A172 (cell line): ENCODE measurements at regions not wholly inside any gene's neighbourhood (a gene's known extent, or its start where the extent isn't known, plus 50 kb on each side); places are given as distances from the start of the nearest gene placed in this dataset.
"Not testable (repeated sequence)": the region's sequence is repeated elsewhere in the genome, so short reads cannot be mapped to it uniquely, and the experiment has no call there.

Source experiments
- DNase-seq: peaks from one replicate; pipeline ENCODE4 v3.0.0-alpha.2; 2015; ENCODE audit warnings: low spot score

DNA sequence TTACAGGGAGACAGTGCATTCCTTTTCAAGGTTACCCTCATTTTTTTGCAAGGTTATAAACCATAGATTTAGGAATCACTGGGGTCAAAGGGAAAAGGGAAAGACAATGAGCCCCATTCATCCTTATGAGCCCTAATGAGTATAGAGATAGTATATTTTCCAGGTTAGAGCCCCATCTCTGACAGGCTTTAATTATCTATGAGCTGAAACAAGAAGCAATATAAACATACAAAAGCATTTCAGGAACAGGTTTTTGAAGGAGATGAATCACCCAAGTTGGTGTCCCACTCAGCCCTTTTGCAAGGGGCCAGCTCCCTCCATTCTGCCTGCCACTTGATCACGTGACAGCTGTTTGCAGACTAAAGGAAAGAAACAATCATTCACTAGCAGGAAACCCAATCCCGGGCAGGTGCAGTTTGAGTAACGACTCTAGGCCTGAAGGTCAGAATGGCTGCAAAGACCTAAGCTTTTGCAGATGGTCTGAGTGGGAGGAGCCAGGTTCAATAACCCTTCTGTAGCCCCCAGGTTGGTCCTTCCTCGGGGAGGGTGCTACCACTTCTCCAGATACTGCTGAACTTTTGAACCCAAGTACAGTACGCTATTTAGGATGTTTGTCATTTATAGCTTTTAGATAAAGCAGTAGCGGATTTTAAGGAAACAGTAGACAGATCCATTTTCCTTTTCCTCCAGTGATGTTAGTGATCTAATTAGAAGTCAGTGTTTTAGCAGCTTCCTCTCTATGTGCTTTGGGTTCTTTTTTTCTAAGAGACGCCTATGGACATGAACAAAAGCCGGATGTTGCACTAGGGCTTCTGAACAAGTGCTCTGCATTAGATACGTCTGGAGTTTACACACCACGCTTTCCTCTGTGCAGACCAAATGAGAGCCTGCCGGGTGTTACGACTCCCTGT is 253.2 kb downstream of the SOX4 start:
- DNase-seq: no peak

- DNase-seq: no peak
Measured at GRCh38 chr6:21847711-21848480, 254.3 kb downstream of the SOX4 start.

DNA sequence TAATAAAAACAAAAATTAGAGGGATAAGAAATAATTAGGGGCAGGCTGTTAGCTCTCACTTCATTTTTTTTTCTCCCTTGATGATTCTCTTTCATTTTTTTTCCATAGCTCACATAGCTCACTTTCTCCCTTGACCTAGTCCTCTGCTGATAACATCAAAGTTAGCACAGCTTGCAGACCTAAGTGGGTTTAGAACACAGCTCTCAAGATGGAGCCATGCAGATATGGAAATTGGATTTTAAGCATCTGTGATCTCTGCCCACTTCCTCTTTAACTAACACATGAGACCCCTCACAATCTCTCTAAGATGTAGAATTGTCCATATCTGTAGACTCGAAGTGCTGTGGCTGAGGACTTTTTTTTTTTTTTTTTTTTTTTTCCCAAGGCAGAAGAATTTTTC is 257.1 kb downstream of the SOX4 start:
- DNase-seq: no peak

GRCh38 chr6:21855811-21856455 is 262.4 kb downstream of the SOX4 start:
- DNase-seq: no peak

GRCh38 chr6:21856456-21856825 is 262.9 kb downstream of the SOX4 start:
- DNase-seq: peak; percentile 70

DNA sequence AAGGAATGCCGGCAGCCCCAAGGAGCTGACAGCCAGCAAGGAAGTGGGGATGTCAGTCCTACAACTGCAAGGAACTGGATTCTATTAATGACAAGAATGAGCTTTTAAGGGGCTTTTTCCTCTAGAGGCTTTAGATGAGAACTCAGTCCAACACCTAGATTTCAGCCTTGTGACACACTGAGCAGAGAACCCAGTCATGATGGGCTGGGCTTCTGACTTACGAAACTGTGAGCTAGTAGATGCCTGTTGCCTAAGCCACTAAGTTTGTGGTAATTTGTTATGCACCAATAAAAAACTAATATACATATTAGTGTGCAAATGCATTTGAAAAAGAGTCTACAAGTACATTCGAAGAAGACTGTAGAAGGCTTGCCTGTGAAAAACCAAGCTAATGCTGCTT is 263.3 kb downstream of the SOX4 start:
- DNase-seq: no peak

DNA sequence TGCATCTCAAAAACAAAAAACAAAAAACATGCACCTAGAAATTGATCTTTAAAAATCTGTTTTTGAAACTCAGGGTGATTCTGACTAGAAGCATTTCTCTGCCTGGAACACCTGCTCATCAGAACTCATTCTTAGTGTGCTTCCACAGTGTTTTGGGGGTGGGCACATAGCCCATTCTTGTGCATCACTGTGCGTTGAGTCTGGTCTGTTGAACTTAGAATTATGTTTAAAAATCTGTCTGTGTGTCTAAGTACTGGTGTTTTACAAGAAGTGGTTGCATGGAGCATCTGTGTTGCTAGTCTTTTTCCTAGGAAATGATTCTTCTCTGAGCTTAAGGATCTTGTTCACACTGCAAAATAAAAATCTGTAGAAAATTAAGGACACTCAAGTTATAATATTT is 264.5 kb downstream of the SOX4 start:
- DNase-seq: no peak

DNA sequence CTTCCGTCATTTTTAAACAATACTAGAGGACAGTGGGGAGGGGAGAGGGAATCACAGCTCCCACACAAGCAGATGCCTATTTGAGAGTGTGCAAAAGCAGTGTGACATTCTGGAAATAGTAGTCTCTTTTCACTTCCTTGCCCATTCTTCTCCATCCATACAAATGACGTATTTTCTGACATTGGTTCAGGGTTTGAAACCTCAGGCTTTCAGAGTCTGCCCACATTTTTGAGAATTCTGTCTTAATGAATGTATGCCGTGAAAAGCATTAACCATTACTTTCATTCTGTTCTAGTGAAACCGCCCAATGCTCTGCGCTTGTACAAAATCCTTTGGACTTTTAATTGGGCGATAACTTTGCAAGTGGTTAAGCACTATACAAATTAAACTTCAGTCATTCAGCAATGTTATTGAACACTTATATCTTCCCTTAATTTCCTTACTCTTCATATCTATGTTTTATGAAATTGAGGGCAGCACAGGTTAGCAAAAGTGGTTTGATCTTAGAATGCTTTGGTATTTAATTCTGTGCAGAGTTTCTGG is 265.7 kb downstream of the SOX4 start:
- DNase-seq: no peak

DNA sequence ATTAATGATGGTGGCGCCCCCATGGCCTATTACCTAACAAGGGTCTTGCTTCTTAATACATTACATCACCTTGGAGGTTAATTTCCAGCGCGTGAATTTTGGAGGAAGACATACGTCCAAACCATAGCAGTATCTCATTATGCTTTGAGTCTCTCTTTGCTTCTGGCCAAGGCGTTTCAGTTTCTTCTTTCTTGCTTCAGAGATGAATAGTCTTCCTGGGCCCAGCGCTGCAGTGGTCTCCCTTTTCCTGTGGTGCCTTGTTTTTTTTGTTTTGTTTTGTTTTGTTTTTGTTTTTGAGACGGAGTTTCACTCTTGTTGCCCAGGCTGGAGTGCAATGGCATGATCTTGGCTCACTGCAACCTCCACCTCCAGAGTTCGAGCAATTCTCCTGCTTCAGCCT is 268.4 kb downstream of the SOX4 start:
- no peak for DNase-seq

GRCh38 chr6:21864206-21864605 is 270.7 kb downstream of the SOX4 start:
- DNase-seq: no peak

GRCh38 chr6:21868226-21868625 is 274.7 kb downstream of the SOX4 start:
- DNase-seq: no peak

DNA sequence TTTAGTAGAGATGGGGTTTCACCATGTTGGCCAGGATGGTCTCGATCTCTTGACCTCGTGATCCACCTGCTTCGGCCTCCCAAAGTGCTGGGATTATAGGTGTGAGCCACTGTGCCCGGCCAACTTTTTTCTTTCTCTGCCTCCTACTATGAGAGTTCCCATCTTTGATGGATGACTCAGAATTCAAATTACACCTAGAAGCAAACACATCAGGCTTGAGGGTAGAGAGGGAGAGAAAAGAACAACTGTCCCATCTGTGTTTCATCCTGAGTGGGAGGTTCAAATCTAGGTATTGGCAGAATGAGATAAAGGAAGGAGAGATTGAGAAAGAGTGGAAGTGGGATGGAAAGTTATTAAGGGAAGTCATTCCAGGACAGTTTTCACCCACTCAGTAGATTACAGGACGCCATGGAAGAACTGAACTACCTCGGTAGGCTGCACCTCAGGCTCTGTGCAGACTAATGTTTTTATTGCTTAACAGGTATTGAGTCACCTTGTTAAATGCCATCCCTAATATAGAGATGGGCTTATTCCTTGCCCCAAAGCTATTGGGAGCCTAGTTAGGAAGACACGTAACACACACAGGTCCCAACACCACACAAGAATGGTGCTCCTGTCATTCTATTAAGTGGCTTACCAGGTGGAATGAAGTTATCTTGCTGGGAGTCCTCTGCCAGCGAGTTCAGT is 275.7 kb downstream of the SOX4 start:
- DNase-seq: no peak

- no peak for DNase-seq
Measured at GRCh38 chr6:21870076-21870730, 276.7 kb downstream of the SOX4 start.

- no peak for DNase-seq
Measured at GRCh38 chr6:21871831-21872230, 278.3 kb downstream of the SOX4 start.

- no peak for DNase-seq
Measured at GRCh38 chr6:21872749-21873148, 279.2 kb downstream of the SOX4 start.

GRCh38 chr6:21873562-21873961 is 280.0 kb downstream of the SOX4 start:
- DNase-seq: peak; percentile 93

DNA sequence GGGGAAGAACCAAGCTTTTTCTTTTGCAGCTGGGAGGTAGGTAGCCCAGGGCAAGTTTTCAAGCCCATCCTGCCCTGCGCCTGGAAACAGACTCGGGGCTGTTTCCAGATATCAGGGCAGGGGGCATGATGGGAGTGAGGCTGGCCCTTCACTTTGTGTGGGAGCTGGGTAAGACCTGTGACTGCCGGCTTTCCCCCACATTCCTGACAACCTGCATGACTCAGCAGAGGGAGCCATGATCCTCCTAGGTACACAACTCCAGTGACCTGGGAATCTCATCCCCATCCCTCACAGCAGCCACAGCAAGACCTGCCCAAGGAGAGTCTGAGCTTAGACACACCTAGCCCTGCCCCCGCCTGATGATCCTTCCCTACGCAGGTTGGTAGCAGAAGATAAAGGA is 280.8 kb downstream of the SOX4 start:
- DNase-seq: peak; percentile 20

- DNase-seq: not testable (repeated sequence)
Measured at GRCh38 chr6:21877037-21877436, 283.5 kb downstream of the SOX4 start.

- not testable (repeated sequence) for DNase-seq
Measured at GRCh38 chr6:21880249-21880648, 286.7 kb downstream of the SOX4 start.

DNA sequence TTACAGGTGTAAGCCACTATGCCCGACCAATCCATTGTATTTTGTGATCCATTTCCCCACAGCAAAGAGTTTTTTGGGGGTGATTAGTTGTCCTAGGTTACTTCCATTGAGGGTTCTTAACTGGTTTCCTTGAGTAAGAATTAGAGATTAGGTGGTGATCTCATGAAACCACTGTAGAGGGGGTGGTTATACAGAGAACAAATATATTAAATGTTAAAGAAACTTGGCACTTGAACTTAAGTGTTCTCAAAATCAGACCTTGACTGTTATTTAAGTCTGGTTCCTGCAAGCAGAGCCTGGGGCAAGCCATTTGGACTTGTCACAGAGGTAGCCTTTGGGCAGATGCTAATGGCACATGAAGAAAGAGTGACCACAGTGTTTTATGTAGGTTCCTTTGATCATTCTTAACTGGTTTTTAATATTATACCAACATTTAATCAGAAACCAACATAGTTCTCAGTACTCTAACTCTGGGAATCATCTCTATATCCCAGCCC is 288.5 kb downstream of the SOX4 start:
- DNase-seq: no peak
